Endothelial cell of umbilical vein (primary cell): ENCODE measurements at regions not wholly inside any gene's neighbourhood (a gene's known extent, or its start where the extent isn't known, plus 50 kb on each side); places are given as distances from the start of the nearest gene placed in this dataset.

ENCODE experiments used
- CTCF ChIP-seq, 2 donors: IDR thresholded peaks; 1 replicate in 1 of 2; 2 replicates in 1 of 2; pipeline ENCODE4 v1.5.1; 2011; ENCODE audit warnings: low read length in 2 of 2, mild to moderate bottlenecking in 2 of 2, moderate library complexity in 2 of 2, control low read depth in 1 of 2, inconsistent platforms in 1 of 2, low read depth in 1 of 2; ENCODE audit not compliant: insufficient read depth in 1 of 2; ENCODE audit errors: extremely low read depth in 1 of 2
- POLR2A ChIP-seq: IDR thresholded peaks from 2 replicates; pipeline ENCODE4 v1.6.1; 2012; ENCODE audit warnings: low read depth, mild to moderate bottlenecking, control low read depth, low read length

DNA sequence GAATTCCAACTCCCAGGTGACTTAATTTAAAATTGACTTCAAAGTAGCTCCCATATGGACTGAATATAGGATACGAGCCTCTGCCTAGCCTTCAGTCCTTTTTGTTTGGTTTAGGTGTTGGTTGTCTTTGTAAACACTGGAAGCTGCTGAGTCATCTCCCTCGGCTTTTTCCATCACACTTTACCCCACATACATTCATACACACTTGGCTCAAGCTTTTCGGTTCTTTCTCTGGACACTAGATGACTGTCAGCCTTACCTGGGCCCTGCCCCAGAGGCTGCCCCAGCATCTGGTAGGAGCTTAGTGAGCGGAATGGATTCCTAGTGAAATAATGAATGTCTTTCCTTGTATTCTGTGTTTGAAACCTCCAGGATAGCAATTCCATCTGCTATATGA lies 201.5 kb upstream of the IL12A start:
- no peak for TF ChIP-seq POLR2A
- TF ChIP-seq CTCF (IDR thresholded peaks at IDR 0.05; ENCODE audit: extremely low read depth in 1 of 2, insufficient read depth in 1 of 2, low read depth in 1 of 2, low read length in 2 of 2): no peak
